IPS DF 4.7 (cell line): ENCODE measurements at regions not wholly inside any gene's neighbourhood (a gene's known extent, or its start where the extent isn't known, plus 50 kb on each side); places are given as distances from the start of the nearest gene placed in this dataset.
"Not testable (repeated sequence)": the region's sequence is repeated elsewhere in the genome, so short reads cannot be mapped to it uniquely, and the experiment has no call there.

Experiments used
- DNase-seq: peaks from one replicate; pipeline ENCODE4 v3.0.0-alpha.2; 2013; ENCODE audit warnings: low spot score; ENCODE audit errors: extremely low read depth

DNA sequence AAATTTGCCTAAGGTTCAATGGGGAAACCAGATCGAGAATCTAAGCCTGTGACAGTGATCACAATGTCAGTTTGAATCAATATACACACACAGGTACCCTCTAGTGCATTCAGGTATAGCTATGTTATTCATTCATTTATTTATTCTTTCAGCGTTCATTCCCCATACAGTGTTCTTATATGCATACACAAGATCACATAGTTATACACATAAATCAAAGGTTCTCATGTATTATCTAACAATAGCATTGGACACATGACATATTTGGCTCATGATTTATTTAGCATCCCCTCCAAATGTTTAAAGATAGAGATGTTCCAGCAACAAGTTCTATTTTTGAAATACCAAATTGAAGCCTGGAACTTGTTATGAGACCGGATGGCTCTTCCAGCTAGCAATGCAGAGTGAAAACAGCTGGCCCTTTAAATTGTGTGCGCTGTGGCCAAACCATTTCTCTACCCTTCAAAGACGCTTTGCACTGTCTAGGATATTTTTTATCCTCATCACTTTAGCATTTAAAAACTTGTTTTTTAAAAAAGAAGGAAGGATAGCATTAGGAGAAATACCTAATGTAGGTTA is 131.0 kb downstream of the ATXN3L start:
- DNase-seq, result no peak

DNA sequence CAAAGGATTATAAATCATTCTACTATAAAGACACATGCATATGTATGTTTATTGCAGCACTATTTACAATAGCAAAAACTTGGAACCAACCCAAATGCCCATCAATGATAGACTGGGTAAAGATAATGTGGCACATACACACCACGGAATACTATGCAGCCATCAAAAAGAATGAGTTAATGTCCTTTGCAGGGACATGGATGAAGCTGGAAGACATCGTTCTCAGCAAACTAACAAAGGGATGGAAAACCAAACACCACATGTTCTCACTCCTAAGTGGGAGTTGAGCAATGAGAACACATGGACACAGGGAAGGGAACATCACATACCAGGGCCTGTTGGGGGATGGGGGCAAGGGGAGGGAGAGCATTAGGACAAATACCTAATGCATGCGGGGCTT is 133.2 kb downstream of the ATXN3L start:
- not testable (repeated sequence) for DNase-seq

DNA sequence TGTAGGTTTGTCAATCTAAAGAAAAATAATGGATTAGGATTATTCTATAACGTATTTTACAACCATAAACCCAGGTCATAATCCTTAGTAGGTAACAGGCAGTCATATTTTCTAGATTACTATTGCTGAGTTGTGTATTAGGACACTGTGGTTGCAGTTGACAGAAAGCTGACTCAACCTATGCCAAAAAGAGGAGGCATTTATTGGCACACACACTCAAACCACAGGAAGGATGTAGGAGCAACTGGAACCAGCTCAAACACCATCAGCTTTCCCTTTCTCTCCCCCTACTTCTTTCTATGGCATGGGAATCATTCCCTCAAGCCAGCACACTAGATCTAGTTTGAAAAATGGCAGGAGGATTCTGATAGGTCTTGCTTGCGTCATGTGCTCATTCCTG is 136.4 kb upstream of the FAM9C start:
- DNase-seq, result no peak

DNA sequence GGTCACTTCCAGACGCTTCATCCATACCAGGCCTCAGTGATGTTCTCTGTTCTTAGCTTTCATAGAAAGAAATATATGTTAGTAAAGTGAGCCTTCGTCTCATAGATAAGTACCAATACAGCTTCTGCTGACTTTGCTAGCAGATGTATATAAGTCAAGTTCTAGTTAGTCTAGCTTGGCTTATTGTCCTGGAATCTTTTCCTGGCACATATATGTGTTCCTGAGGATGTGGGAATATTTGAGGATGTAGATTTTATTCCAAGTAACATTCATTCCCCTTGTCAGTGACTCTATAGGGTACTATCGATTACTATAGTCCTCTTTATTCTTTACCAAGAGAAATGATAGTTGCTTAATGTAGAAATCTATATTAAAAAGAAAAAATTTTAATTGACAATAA is 135.2 kb upstream of the FAM9C start:
- DNase-seq, result no peak

DNA sequence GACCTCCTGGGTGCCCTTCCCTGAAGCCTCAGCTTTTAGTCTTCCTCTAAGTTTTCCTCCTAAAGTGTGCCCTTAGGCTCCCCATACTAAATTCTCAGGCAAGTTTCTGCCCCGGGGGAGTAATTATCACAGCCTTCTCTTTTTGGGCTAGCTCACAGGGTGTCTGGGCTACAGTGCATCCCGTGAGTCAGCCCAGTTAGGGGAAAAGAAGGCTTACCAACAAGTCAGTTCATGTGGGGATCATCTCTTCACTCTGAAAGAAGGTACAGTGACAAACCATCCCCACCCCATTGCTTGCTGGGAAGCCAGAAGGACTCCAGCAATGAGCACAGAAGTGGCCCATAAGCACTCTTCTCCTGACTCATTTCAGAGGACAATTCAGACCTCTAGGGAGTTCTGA is 134.7 kb upstream of the FAM9C start:
- no peak for DNase-seq

DNA sequence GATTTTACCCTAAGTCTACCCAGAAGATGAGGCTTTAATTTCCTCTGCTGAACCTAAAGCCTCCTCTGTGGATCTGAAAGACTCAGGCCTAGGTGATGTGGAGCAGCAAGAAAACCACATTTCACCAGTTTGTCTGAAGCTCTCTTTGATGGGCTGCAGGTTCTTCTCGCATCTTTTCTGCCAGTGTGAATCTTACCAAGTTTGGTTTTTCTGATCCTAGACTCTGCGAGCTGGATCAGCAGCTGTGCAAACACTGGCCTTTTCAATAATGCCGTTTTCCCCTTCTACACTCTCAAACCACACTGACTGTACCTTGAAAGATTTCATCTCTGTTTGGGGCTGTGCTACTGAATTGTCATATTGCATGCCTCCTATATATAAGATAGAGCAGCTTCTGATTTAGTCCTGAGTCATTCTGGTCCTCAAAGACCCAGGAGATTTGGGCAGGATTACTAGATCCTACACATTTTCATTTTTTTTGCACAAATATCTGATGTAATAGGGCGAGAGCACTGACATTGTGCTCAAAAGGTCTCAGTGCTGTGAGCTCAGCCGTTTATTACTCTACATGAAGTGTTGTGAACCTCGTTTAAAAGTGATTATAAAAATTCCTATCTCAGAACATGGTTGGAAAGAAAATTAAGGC is 133.6 kb upstream of the FAM9C start:
- DNase-seq, result no peak

DNA sequence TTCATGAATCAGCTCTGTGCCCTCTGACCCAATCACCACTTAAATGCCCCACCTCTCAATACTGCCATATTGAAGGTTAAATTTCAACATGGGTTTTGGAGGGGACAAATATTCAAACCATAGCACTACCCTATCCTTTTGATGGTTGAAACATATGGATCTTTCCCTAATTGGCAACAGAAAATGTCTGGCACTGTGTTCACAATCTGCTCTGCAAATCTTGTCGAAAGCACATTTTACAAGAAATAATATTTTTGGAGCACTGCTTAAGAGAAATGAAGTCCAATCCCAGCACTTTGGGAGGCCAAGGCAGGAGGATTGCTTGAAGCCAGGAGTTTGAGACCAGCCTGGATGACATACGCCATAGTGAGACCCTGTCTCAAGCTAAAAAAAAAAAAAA is 130.6 kb upstream of the FAM9C start:
- DNase-seq, result no peak

DNA sequence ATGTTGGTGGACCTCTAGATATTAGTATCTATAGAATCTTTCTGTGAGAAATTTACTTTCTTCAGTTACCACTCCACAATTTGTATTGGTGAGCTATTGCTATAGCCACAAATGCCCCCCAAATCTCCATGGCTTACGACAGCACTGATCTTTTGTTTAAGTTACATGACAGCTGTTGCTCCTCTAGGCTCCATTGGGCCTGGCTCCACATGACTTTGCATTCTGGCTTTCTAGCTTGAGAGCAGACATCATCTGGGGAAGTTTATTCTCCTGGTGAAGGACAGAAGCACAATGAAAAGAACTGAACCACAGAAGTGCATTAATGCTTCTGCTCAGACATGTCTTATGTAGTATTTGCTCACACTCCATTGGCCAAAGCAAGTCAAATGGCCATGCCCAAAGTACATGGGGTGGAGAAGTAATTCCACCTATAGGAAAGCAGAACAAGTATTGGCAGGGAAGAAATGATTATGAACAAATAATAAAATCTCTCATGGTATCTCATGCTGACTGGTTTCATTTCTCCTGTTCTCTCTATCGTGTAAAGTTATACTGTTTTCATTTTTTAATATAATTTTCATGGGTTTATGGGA is 126.6 kb upstream of the FAM9C start:
- no peak for DNase-seq

DNA sequence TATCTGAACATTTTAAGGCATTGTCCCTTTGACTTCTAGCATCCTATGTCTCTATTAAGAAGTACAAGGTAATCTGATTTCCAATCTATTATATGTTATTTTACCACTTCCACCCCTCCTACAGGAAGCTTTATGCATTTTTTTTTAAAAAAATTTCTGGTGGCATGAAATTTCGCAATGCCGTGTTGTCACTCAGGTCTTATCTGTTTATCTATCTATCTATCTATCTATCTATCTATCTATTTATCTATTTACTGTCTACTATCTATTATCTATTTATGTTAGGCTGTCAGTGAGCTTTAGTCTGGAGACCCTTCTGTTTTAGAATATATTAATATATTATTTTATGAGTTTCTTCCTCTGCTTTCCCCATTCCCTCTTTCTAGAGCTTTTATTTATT is 125.3 kb upstream of the FAM9C start:
- no peak for DNase-seq

DNA sequence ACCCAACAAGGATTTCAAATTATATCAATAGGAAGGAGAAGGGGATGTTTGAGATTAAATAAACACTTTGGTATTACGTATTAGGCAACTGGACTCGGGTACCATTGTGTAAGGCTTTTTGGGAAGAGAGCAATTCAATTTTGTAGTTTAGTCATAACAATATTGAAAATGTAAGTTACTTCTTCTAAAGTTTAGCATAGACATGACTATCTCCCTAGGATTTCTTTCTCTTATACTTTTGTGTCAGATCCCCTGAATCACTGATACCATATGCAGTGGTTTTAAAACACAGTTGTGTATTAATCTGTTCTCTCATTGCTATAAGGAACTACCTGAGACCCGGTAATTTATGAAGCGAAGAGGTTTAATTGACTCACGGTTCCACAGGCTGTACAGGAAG is 123.8 kb upstream of the FAM9C start:
- DNase-seq, result no peak

DNA sequence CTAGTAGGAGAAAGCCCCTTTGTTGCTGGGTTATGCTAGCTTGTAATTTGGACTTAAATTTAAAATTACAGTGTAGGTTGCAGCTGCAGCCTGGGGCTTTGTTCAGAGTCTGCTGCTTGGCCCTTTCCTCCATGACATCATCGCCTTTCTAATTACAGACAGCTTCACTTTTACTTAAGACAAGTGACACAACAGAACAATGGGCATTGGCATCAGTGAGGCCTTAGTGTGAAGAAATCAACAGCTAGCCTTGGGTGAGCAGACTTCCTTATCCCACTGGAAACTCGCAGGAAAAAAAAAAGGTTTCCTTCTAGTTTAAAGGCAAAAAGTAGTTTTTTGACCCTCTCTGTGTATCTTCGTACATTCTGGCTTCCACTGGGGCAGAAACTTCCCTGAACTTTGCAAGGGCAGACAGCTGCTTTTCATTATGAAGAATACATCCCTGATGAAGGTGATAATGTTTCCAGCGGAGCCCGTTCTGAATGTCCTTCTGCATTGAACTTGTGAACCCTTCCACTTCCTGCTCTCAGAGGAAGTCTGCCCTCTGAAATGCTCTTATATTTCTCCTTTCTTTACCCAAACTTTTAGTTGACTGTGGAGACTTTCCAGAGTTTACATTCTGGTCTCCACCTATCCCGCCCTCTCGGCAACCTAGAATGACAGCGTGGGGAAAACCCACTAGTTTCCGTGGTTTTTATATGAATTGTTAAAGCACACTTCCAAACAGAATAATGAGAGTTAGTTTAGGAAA is 123.2 kb upstream of the FAM9C start:
- DNase-seq, result no peak

DNA sequence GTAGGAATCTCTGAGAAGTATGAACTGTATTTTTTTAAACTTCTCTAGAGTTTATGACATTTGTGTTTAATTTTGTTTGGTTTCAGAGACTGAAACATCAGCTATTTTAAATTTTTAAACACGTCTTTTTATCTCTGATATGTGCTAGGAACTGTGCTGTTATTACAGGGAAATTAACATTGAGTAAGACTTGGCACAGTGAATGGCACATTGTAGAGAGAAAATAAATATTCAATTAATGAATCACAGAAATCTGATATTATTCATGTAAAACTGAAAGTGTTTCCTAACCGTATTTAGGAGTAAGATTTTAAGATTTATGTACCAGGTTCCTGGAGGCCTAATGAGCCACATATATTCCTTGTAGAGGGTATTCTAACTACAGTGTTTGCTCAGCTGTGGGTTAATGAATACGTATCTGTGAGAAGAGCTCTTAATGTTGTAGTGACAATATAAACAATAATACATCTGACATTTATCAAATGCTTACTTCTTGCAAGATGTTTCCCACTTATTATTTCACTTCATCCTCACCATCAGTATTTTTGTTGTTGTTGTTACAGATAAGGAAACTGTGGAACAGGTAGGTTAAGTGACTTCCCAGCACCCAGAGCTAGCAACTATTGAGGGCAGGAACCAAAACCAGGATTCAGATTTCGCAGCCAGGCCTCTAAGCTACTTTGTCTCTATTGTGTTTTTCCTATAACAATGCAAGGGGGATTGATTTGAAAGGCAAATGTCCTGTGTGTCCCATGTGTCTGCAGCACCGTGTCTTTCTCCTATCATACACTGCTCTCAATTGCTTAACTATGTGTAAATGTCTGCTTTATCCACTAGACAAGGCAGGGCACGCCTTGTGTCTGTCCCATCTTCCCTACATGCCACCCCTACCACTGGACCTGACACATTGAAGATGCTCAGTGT is 121.1 kb upstream of the FAM9C start:
- no peak for DNase-seq

DNA sequence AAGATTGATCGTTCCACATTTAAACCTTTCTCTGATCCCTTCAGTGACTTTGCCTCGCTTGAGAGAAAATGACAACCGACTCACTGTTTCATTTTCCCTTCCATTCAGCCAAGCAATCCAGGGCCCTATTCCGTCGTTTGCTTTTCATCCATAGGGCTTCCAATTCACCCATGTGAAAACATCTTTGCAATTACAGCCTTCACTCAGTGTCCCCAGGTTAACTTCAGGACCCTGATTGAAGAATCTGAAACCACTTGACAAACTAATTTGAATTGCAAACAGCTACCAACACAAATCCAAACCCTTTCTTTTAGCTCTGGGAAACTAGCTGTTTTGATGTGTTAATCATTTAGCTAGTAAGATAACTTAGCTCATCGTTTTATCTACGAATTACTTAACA is 120.2 kb upstream of the FAM9C start:
- no peak for DNase-seq

DNA sequence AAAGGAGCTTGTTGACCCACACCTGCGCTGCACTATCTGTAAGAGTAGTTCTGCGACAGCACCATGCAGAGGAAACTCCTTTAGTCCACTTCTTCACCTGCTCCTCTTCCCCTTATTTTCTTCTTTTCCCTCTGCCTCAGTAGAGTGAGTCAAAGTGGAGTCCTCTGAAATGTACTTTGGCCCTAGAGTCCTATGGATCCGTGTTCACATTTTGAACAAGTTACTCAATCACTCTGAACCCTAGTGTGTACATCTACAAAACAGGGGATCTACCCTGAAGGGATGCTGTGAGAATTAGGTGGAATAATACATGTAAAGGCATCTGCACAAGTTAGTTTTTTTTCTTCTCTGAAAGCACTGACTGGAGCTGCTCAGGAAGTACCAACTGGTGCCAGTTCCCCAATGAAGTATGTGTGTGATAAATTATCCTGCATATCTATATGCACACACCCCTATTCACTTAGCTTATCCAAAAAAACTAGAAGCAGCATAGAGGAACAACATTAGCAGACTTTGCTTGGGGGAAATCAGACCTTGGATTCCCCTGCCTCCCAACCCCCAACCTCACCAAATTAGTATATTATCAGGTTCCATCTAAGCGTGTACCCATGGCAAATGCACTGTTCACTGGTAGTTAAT is 118.5 kb upstream of the FAM9C start:
- DNase-seq, result no peak

DNA sequence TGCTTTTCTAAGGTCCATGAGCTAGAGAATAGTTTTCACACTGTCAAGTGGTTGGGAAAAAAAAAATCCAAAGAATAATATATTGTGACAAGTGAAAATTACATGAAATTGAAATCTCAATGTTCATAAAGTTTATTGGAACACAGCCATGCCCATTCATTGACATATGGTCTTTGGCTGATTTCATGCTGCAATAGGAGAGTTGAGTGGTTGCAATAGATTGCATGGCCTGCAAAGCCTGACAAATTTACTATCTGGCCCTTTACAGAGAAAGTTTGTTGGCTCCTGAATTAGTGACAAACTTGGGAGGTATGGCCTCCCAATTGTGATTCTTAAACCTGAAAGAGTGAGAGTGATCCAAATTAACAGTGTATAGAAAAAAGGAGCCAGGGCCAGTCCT is 115.5 kb upstream of the FAM9C start:
- DNase-seq, result no peak

DNA sequence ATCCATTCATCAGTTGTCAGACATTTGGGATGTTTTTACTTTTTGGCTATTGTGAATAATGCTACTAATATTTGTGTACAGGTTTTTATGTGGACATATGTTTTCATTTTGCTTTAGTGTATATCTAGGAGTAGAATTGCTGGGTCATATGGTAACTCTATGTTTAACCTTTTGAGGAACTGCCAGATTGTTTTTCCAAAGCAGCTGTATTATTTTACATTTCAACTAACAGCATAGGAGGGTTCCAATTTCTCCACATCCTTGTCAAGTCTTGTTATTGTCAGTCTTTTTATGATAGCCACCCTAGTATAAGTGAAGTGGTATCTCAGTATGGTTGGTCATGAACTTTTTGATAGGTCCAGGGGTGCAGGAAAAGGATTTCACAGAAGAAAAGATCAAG is 114.5 kb upstream of the FAM9C start:
- DNase-seq, result no peak

DNA sequence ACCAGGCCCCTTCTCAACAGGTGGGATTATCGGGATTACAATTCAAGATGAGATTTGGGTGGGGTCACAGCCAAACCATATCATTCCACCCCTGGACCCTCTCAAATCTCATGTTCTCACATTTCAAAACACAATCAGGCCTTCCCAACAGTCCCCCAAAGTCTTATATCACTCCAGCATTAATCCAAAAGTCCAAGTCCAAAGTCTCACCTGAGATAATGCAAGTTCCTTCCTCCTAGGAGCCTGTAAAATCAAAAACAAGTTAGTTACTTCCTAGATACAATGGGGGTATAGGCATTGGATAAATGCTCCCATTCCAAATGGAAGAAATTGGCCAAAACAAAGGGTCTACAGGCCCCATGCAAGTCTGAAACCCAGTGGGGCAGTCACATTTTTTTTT is 111.1 kb upstream of the FAM9C start:
- not testable (repeated sequence) for DNase-seq

DNA sequence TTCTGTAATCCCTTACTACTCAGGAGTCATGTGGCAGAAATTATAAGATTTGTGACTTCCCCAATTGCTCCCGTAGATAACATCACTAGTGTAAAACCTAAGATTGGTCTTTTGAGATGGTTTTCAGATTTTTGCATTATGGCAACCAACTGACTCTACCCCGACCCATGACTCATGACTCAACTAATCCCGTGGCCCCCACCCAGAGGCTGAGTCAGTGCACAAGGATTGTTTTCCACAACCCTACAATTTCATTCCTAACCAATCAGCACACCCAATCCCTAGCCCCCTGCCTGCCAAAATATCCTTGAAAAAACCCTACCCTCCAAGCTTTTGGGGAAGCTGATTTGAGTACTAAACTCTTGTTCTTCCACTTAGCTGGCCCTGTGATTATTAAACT is 109.4 kb upstream of the FAM9C start:
- no peak for DNase-seq

DNA sequence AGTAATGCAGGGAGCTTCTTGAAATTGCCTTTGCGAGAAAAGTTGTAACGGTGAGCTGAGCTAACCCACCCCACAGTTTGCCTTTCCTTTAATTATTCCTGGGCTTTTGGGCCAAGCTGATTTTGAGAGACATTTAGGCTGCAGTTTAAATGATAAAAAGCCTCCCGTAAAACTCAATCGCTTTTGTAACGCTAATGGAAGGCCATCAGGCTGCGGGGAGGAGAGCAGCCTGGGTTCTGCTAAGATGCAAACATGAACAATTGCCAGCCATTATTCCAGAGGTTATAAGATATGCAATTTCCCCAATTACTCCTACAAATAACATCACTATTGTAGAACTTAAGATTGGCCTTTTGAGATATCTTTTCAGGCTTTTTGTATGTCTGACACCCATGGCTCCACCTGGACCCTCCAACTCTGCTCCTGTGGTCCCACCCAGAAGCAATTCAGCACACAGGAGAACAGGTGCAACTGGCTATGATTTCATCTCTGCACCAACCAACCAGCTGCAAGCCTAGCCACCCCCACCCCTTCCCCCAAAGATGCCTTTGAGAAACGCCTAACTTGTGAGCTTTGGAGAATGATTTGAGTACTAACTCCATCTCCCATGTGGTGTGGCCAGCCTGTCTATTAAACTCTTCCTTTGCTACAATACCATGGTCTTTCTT is 108.2 kb upstream of the FAM9C start:
- DNase-seq, result no peak

DNA sequence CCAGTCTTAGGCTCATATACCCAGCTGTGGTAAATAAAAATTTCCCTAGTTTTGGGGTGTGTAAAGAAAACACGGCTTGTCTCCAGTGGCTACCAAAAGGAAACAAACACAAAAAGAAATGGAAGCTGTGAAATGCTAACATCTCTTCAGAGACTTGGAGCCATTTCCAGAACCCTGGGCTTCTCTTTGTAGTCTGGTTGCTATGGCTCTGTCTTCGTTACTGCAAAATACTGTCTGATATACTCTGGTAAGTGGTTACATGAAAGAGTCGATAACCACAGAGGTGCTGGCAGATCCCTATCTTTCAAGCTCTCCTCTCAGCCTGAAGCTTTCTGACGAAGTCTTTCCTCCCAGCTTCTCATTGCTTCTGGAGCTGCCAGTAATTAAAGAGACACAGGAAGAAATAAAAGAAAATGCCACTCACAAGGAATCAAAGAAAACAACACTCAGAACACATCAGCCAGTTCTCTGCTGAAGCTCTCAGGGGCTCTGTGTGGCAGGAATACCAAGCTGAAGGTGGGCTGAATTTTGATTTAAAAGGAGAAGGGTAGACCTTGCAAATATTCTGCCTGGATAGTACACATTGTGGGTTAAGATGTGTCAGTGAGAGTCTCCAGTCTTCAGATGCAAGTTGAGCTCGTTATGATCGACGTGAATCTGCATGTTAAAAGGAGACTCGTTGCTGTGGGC is 107.6 kb upstream of the FAM9C start:
- no peak for DNase-seq
